HCT116 (cell line): ENCODE measurements at regions not wholly inside any gene's neighbourhood (a gene's known extent, or its start where the extent isn't known, plus 50 kb on each side); places are given as distances from the start of the nearest gene placed in this dataset.

Experiments
- ATAC-seq: fragments of 200-7000 bp; cut with Tn5 transposase; 2 replicates; pipeline ENCODE4 v1.9.1; 2020; ENCODE audit warnings: mild to moderate bottlenecking, moderate library complexity
- BruUV-seq: library from RNA; stranded (reverse); fragments of 400-500 nt; replicated peaks from 2 replicates; lab custom pipeline; 2021; lab: Mats Ljungman, UMichigan
- CTCF ChIA-PET: fragments of 300-600 bp; sonication (Branson Sonifier 250); formaldehyde crosslinking; loops from one replicate; lab custom pipeline; 2021; ENCODE audit warnings: antibody characterized with exemption; lab: Charles Lee
- POLR2A ChIA-PET: fragments of 300-600, 350-600 bp; sonication (Branson Sonifier 250); formaldehyde crosslinking; loops from one replicate; lab custom pipeline; 2021; ENCODE audit warnings: antibody characterized with exemption; lab: Charles Lee
- RAD21 ChIA-PET, 2 experiments: fragments of 300-600 bp; sonication (Branson Sonifier 250); formaldehyde crosslinking; loops; one replicate each; lab custom pipeline; 2023; ENCODE audit warnings: low total read pairs in 2 of 2; ENCODE audit not compliant: uncharacterized antibody in 2 of 2, unreplicated experiment in 2 of 2, low non-redundant PET in 1 of 2; lab: Charles Lee
- DNase-seq: peaks from one replicate; pipeline ENCODE4 v3.0.0-alpha.2; 2010; ENCODE audit warnings: low read depth, low spot score
- H2AFZ ChIP-seq: fragments of 200-600 bp; shearing (Covaris generic), sonication (generic); 2 replicates; pipeline ENCODE4 v1.6.1; 2017; ENCODE audit warnings: low read depth, mixed run types, mixed read lengths, antibody characterized with exemption, low read length; ENCODE audit not compliant: poor library complexity, severe bottlenecking
- H3K27ac ChIP-seq: 2 replicates; pipeline ENCODE4 v1.5.1; 2012; ENCODE audit warnings: low read depth, low read length
- H3K27me3 ChIP-seq: fragments of 200-600 bp; sonication (generic); 2 replicates; pipeline ENCODE4 v1.6.1; 2016; ENCODE audit warnings: mixed run types, low read length, mixed read lengths; ENCODE audit not compliant: insufficient read depth
- H3K36me3 ChIP-seq, 2 experiments: fragments of 200-500 bp in 1 of 2; fragments of 200-600 bp in 1 of 2; sonication (Bioruptor generic) in 1 of 2; sonication (generic) in 1 of 2; 2 replicates each; pipeline versions ENCODE4 v1.5.1 to v1.6.1; 2014 to 2016; ENCODE audit warnings: low read length in 2 of 2, inconsistent platforms in 1 of 2, mixed read lengths in 1 of 2, mixed run types in 1 of 2; ENCODE audit not compliant: insufficient read depth in 2 of 2, control insufficient read depth in 1 of 2
- H3K4me1 ChIP-seq, 2 experiments: fragments of 200-600 bp in 1 of 2; sonication (generic) in 1 of 2; 2 replicates each; pipeline versions ENCODE4 v1.5.1 to v1.6.1; 2012 to 2017; ENCODE audit warnings: low read length in 2 of 2, inconsistent platforms in 1 of 2, mild to moderate bottlenecking in 1 of 2, mixed read lengths in 1 of 2, mixed run types in 1 of 2, moderate library complexity in 1 of 2; ENCODE audit not compliant: insufficient read depth in 2 of 2, control insufficient read depth in 1 of 2
- H3K4me2 ChIP-seq: fragments of 200-600 bp; sonication (generic); 2 replicates; pipeline ENCODE4 v1.6.1; 2017; ENCODE audit warnings: mixed run types, low read length, mixed read lengths
- H3K4me3 ChIP-seq, 2 experiments: fragments of 200-600 bp in 1 of 2; sonication (generic) in 1 of 2; replicated peaks in 1 of 2; 2 replicates each; pipeline ENCODE4 v1.5.1; 2011 to 2016; ENCODE audit warnings: low read length in 2 of 2, control low read depth in 1 of 2, low read depth in 1 of 2, mild to moderate bottlenecking in 1 of 2, mixed read lengths in 1 of 2, mixed run types in 1 of 2
- H3K79me2 ChIP-seq: fragments of 200-600 bp; sonication (generic); 2 replicates; pipeline ENCODE4 v1.6.1; 2017; ENCODE audit warnings: mild to moderate bottlenecking, mixed run types, low read length, moderate library complexity, mixed read lengths; ENCODE audit not compliant: insufficient read depth
- H3K9ac ChIP-seq: fragments of 200-600 bp; sonication (generic); 2 replicates; pipeline ENCODE4 v1.6.1; 2016; ENCODE audit warnings: low read length, mixed read lengths
- H3K9me2 ChIP-seq: fragments of 200-600 bp; sonication (generic), shearing (Covaris generic); 2 replicates; pipeline ENCODE4 v1.6.1; 2017; ENCODE audit warnings: mixed run types, mild to moderate bottlenecking, moderate library complexity; ENCODE audit not compliant: insufficient read depth
- H3K9me3 ChIP-seq, 2 experiments: fragments of 200-500 bp in 1 of 2; fragments of 200-600 bp in 1 of 2; sonication (Bioruptor generic) in 1 of 2; sonication (generic) in 1 of 2; 2 replicates each; pipeline ENCODE4 v1.6.1; 2014 to 2017; ENCODE audit warnings: low read length in 2 of 2, mixed read lengths in 2 of 2, inconsistent platforms in 1 of 2, low read depth in 1 of 2, mild to moderate bottlenecking in 1 of 2, mixed run types in 1 of 2, moderate library complexity in 1 of 2; ENCODE audit not compliant: control insufficient read depth in 1 of 2, insufficient read depth in 1 of 2
- H4K20me1 ChIP-seq: fragments of 200-600 bp; sonication (generic), shearing (Covaris generic); 2 replicates; pipeline ENCODE4 v1.6.1; 2017; ENCODE audit warnings: mixed run types, mild to moderate bottlenecking, moderate library complexity; ENCODE audit not compliant: insufficient read depth
- CBX3 ChIP-seq: IDR thresholded peaks from 2 replicates; pipeline ENCODE4 v1.6.1; 2012; ENCODE audit warnings: low read depth
- CEBPB ChIP-seq: IDR thresholded peaks from 2 replicates; pipeline ENCODE4 v1.6.1; 2012; ENCODE audit warnings: low read depth
- EGR1 ChIP-seq: IDR thresholded peaks from 2 replicates; pipeline ENCODE4 v1.6.1; 2012; ENCODE audit warnings: low read depth
- ELF1 ChIP-seq: IDR thresholded peaks from 2 replicates; pipeline ENCODE4 v1.6.1; 2012; ENCODE audit warnings: low read depth, borderline replicate concordance
- EZH2 ChIP-seq: fragments of 200-600 bp; sonication (generic); IDR thresholded peaks from 2 replicates; pipeline ENCODE4 v1.6.1; 2017; ENCODE audit warnings: antibody characterized with exemption, mixed run types
- FOSL1 ChIP-seq: IDR thresholded peaks from 2 replicates; pipeline ENCODE4 v1.6.1; 2012; ENCODE audit warnings: low read depth
- POLR2A ChIP-seq: IDR thresholded peaks from 2 replicates; pipeline ENCODE4 v1.7.0; 2011; ENCODE audit warnings: borderline replicate concordance; ENCODE audit not compliant: insufficient read depth, insufficient read length; ENCODE audit errors: extremely low read depth
- RAD21 ChIP-seq: IDR thresholded peaks from 2 replicates; pipeline ENCODE4 v1.6.1; 2012; ENCODE audit warnings: low read depth, mild to moderate bottlenecking
- TCF7L2 ChIP-seq: IDR thresholded peaks from 2 replicates; pipeline ENCODE4 v1.7.0; 2011; ENCODE audit warnings: borderline replicate concordance, inconsistent platforms; ENCODE audit not compliant: insufficient read depth, insufficient read length; ENCODE audit errors: extremely low read depth
- ZFX ChIP-seq: fragments of 450-650 bp; IDR thresholded peaks from 2 replicates; pipeline ENCODE4 v1.6.1; 2017
- intact Hi-C: fragments of 100-400 bp; cut with micrococcal nuclease; formaldehyde crosslinking; loops from 2 replicates; pipeline ENCODE4 v1.10.0; 2022
- TF ChIP-seq, protein P1 (sequence below): IDR thresholded peaks from 2 replicates; pipeline ENCODE4 v1.6.1; 2011; ENCODE audit warnings: mild to moderate bottlenecking, low read length, moderate library complexity; ENCODE audit not compliant: insufficient replicate concordance; ENCODE audit errors: extremely low read depth
- TF ChIP-seq, protein P2 (sequence below), 3 experiments: fragments of 200-600 bp in 1 of 3; sonication (generic) in 1 of 3; IDR thresholded peaks in 2 of 3; conservative IDR thresholded peaks in 1 of 3; 2 replicates each; pipeline ENCODE4 v1.5.1; 2012 to 2017; ENCODE audit warnings: low read depth in 2 of 3, low read length in 2 of 3, antibody characterized with exemption in 1 of 3, borderline replicate concordance in 1 of 3, control low read depth in 1 of 3, mild to moderate bottlenecking in 1 of 3, mixed read lengths in 1 of 3, mixed run types in 1 of 3, moderate library complexity in 1 of 3; ENCODE audit not compliant: insufficient read depth in 1 of 3
- TF ChIP-seq, protein P3 (sequence below): IDR thresholded peaks from 2 replicates; pipeline ENCODE4 v1.6.1; 2012; ENCODE audit warnings: low read depth
- TF ChIP-seq, protein P4 (sequence below): IDR thresholded peaks from 2 replicates; pipeline ENCODE4 v1.6.1; 2012

DNA sequence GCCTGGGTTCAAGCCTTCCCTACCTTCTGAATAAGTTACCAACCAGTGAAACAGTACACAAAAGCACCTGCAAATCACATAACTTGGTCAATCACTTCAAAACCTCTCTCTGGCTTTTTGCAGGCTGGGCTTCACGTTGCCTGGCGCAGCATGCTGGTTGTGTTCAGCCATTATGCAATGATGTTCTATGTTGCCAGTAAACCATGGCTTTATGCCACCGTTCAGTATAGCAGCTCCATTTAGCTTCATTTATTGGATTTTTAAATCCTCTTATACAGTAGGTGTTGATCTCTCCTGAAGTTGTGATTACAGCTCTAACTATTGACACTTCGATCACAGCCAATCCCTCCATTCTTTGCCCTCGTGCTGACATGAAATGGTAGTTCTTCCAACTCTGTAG lies 233.6 kb upstream of the PTBP2 start (continued):
- TF ChIP-seq, protein P1, sequence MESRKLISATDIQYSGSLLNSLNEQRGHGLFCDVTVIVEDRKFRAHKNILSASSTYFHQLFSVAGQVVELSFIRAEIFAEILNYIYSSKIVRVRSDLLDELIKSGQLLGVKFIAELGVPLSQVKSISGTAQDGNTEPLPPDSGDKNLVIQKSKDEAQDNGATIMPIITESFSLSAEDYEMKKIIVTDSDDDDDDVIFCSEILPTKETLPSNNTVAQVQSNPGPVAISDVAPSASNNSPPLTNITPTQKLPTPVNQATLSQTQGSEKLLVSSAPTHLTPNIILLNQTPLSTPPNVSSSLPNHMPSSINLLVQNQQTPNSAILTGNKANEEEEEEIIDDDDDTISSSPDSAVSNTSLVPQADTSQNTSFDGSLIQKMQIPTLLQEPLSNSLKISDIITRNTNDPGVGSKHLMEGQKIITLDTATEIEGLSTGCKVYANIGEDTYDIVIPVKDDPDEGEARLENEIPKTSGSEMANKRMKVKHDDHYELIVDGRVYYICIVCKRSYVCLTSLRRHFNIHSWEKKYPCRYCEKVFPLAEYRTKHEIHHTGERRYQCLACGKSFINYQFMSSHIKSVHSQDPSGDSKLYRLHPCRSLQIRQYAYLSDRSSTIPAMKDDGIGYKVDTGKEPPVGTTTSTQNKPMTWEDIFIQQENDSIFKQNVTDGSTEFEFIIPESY = no peak
- TF ChIP-seq ELF1 (no peak), EZH2 (no peak), TCF7L2 (no peak), EGR1 (no peak), CEBPB (no peak), RAD21 (no peak)
- TF ChIP-seq, protein P2, sequence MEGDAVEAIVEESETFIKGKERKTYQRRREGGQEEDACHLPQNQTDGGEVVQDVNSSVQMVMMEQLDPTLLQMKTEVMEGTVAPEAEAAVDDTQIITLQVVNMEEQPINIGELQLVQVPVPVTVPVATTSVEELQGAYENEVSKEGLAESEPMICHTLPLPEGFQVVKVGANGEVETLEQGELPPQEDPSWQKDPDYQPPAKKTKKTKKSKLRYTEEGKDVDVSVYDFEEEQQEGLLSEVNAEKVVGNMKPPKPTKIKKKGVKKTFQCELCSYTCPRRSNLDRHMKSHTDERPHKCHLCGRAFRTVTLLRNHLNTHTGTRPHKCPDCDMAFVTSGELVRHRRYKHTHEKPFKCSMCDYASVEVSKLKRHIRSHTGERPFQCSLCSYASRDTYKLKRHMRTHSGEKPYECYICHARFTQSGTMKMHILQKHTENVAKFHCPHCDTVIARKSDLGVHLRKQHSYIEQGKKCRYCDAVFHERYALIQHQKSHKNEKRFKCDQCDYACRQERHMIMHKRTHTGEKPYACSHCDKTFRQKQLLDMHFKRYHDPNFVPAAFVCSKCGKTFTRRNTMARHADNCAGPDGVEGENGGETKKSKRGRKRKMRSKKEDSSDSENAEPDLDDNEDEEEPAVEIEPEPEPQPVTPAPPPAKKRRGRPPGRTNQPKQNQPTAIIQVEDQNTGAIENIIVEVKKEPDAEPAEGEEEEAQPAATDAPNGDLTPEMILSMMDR (IDR thresholded peaks at IDR 0.05 in 2 of 3, conservative IDR thresholded peaks at IDR 0.05 in 1 of 3; ENCODE audit: borderline replicate concordance in 1 of 3, insufficient read depth in 1 of 3, low read depth in 2 of 3, low read length in 2 of 3) = no peak

DNA sequence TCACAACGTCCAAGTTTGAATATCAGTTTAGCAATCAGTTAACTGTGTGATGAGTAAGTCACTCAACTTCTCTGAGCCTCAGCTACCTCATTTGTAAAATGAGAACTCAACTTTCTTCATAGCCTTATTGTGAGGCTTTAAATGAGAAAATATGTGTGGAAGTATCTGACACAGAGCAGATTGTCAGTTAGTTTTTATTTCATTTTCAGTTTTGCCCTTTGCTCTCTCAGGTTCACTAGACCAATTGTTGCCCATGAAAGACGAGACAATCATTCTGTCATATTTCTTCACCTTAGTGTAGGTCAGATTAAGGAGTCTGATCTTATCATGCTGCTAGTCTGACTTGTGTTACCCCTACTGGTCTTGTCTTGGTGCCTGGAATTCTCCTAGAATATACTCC lies 232.8 kb upstream of the PTBP2 start:
- H4K20me1 ChIP-seq = no peaks in the 10 kb centered on the region
- no peaks in the 10 kb centered on the region for H3K4me1 ChIP-seq
- no peaks in the 10 kb centered on the region for H3K9me2 ChIP-seq
- ChIA-PET POLR2A (no interaction called here), CTCF (no interaction called here), RAD21 (no interaction called here)
- H3K9me3 ChIP-seq = no peaks in the 10 kb centered on the region
- no TSS peak for BruUV-seq
- no peaks in the 10 kb centered on the region for H3K27me3 ChIP-seq
- no peak overlapping the region for H3K4me3 ChIP-seq
- H3K36me3 ChIP-seq = no peaks in the 10 kb centered on the region
- no peak for TF ChIP-seq EGR1
- no peak for TF ChIP-seq ZFX
- TF ChIP-seq, protein P3, sequence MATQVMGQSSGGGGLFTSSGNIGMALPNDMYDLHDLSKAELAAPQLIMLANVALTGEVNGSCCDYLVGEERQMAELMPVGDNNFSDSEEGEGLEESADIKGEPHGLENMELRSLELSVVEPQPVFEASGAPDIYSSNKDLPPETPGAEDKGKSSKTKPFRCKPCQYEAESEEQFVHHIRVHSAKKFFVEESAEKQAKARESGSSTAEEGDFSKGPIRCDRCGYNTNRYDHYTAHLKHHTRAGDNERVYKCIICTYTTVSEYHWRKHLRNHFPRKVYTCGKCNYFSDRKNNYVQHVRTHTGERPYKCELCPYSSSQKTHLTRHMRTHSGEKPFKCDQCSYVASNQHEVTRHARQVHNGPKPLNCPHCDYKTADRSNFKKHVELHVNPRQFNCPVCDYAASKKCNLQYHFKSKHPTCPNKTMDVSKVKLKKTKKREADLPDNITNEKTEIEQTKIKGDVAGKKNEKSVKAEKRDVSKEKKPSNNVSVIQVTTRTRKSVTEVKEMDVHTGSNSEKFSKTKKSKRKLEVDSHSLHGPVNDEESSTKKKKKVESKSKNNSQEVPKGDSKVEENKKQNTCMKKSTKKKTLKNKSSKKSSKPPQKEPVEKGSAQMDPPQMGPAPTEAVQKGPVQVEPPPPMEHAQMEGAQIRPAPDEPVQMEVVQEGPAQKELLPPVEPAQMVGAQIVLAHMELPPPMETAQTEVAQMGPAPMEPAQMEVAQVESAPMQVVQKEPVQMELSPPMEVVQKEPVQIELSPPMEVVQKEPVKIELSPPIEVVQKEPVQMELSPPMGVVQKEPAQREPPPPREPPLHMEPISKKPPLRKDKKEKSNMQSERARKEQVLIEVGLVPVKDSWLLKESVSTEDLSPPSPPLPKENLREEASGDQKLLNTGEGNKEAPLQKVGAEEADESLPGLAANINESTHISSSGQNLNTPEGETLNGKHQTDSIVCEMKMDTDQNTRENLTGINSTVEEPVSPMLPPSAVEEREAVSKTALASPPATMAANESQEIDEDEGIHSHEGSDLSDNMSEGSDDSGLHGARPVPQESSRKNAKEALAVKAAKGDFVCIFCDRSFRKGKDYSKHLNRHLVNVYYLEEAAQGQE = no peak
- TF ChIP-seq, protein P4, sequence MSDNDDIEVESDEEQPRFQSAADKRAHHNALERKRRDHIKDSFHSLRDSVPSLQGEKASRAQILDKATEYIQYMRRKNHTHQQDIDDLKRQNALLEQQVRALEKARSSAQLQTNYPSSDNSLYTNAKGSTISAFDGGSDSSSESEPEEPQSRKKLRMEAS = no peak
- TF ChIP-seq FOSL1 = no peak
- TF ChIP-seq, protein P1 = no peak
- no peak for TF ChIP-seq POLR2A
- TF ChIP-seq CBX3 = no peak
- ATAC-seq (no peak), DNase-seq (no peak)
- no peak overlapping the region for H3K27ac ChIP-seq
- intact Hi-C loops = no loop called here
- H3K79me2 ChIP-seq = no peaks in the 10 kb centered on the region
- H3K4me2 ChIP-seq = no peak overlapping the region
- H2AFZ ChIP-seq = no peak overlapping the region
- H3K9ac ChIP-seq = no peak overlapping the region
